ENCODE measurements at regions not wholly inside any gene's neighbourhood (a gene's known extent, or its start where the extent isn't known, plus 50 kb on each side); places are given as distances from the start of the nearest gene placed in this dataset.

GRCh38 chr2:7803515-7803914, 878.3 kb upstream of the ID2 start:
- no peak for TF ChIP-seq POLR2A (IDR thresholded peaks at IDR 0.05)
- TF ChIP-seq, protein P1, sequence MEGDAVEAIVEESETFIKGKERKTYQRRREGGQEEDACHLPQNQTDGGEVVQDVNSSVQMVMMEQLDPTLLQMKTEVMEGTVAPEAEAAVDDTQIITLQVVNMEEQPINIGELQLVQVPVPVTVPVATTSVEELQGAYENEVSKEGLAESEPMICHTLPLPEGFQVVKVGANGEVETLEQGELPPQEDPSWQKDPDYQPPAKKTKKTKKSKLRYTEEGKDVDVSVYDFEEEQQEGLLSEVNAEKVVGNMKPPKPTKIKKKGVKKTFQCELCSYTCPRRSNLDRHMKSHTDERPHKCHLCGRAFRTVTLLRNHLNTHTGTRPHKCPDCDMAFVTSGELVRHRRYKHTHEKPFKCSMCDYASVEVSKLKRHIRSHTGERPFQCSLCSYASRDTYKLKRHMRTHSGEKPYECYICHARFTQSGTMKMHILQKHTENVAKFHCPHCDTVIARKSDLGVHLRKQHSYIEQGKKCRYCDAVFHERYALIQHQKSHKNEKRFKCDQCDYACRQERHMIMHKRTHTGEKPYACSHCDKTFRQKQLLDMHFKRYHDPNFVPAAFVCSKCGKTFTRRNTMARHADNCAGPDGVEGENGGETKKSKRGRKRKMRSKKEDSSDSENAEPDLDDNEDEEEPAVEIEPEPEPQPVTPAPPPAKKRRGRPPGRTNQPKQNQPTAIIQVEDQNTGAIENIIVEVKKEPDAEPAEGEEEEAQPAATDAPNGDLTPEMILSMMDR (IDR thresholded peaks at IDR 0.05): no peak
